ENCODE measurements at regions not wholly inside any gene's neighbourhood (a gene's known extent, or its start where the extent isn't known, plus 50 kb on each side); places are given as distances from the start of the nearest gene placed in this dataset.
"Not testable (repeated sequence)": the region's sequence is repeated elsewhere in the genome, so short reads cannot be mapped to it uniquely, and the experiment has no call there.

GRCh38 chr17:13442361-13442760 lies 159.4 kb downstream of the HS3ST3A1 start:
- DNase-seq: no peak

GRCh38 chr17:13441873-13442272 lies 159.9 kb downstream of the HS3ST3A1 start:
- no peak for DNase-seq

- DNase-seq: no peak
Measured at GRCh38 chr17:13437966-13438779, 163.6 kb downstream of the HS3ST3A1 start.

- no peak for DNase-seq
Measured at GRCh38 chr17:13435230-13435629, 166.5 kb downstream of the HS3ST3A1 start.

GRCh38 chr17:13429201-13429600 lies 172.5 kb downstream of the HS3ST3A1 start:
- no peak for DNase-seq

- DNase-seq: no peak
Measured at GRCh38 chr17:13428611-13429042, 173.1 kb downstream of the HS3ST3A1 start.

GRCh38 chr17:13426991-13427390 lies 174.7 kb downstream of the HS3ST3A1 start:
- no peak for DNase-seq

GRCh38 chr17:13425390-13425789 lies 176.3 kb downstream of the HS3ST3A1 start:
- peak; percentile 2 for DNase-seq

- DNase-seq: no peak
Measured at GRCh38 chr17:13421581-13422130, 180.1 kb downstream of the HS3ST3A1 start.

GRCh38 chr17:13420878-13421277 lies 180.9 kb downstream of the HS3ST3A1 start:
- DNase-seq: peak; percentile 30

- no peak for DNase-seq
Measured at GRCh38 chr17:13420418-13420826, 181.3 kb downstream of the HS3ST3A1 start.

- DNase-seq: no peak
Measured at GRCh38 chr17:13419676-13420075, 182.1 kb downstream of the HS3ST3A1 start.

- no peak for DNase-seq
Measured at GRCh38 chr17:13418891-13419290, 182.8 kb downstream of the HS3ST3A1 start.

- no peak for DNase-seq
Measured at GRCh38 chr17:13417381-13417950, 184.3 kb downstream of the HS3ST3A1 start.

GRCh38 chr17:13416748-13417363 lies 184.9 kb downstream of the HS3ST3A1 start:
- no peak for DNase-seq

- DNase-seq: peak; percentile 35
Measured at GRCh38 chr17:13415871-13416416, 185.8 kb downstream of the HS3ST3A1 start.

GRCh38 chr17:13415200-13415599 lies 186.5 kb downstream of the HS3ST3A1 start:
- DNase-seq: not testable (repeated sequence)

GRCh38 chr17:13413001-13413400 lies 188.7 kb downstream of the HS3ST3A1 start:
- no peak for DNase-seq

GRCh38 chr17:13410874-13411273 lies 190.9 kb downstream of the HS3ST3A1 start:
- no peak for DNase-seq

GRCh38 chr17:13410214-13410613 lies 191.5 kb downstream of the HS3ST3A1 start:
- DNase-seq: no peak

GRCh38 chr17:13409455-13409854 lies 192.3 kb downstream of the HS3ST3A1 start:
- DNase-seq: no peak

- no peak for DNase-seq
Measured at GRCh38 chr17:13407381-13407780, 194.3 kb downstream of the HS3ST3A1 start.

GRCh38 chr17:13405807-13406206 lies 195.9 kb downstream of the HS3ST3A1 start:
- DNase-seq: no peak

Data from hematopoietic multipotent progenitor cell treated with erythropoietin and hydrocortisone succinate and interleukin-3 and kit ligand, for 4 days (in vitro differentiated cells).